GM12892 (cell line): ENCODE measurements at regions not wholly inside any gene's neighbourhood (a gene's known extent, or its start where the extent isn't known, plus 50 kb on each side); places are given as distances from the start of the nearest gene placed in this dataset.

Experiments used
- POLR2A ChIP-seq: IDR thresholded peaks from 2 replicates; pipeline ENCODE4 v1.6.1; 2011; ENCODE audit warnings: low read depth, low read length, control low read depth
- POLR2AphosphoS5 ChIP-seq: IDR thresholded peaks from 2 replicates; pipeline ENCODE4 v1.6.1; 2011; ENCODE audit warnings: low read depth, low read length, control low read depth
- TAF1 ChIP-seq: IDR thresholded peaks from 2 replicates; pipeline ENCODE4 v1.6.1; 2011; ENCODE audit warnings: low read depth, mild to moderate bottlenecking, control low read depth, low read length, borderline replicate concordance

GRCh38 chrX:45524296-45524695 lies 323.6 kb upstream of the DIPK2B start:
- TF ChIP-seq POLR2AphosphoS5 (no peak), POLR2A (no peak), TAF1 (no peak)
